Cardiac septum (tissue), 1 donor: ENCODE measurements at regions not wholly inside any gene's neighbourhood (a gene's known extent, or its start where the extent isn't known, plus 50 kb on each side); places are given as distances from the start of the nearest gene placed in this dataset.
"Not testable (repeated sequence)": the region's sequence is repeated elsewhere in the genome, so short reads cannot be mapped to it uniquely, and the experiment has no call there.

ENCODE experiments used
- DNase-seq: peaks from one replicate; pipeline ENCODE4 v3.0.0-alpha.2; 2020; ENCODE audit warnings: low spot score
- intact Hi-C: fragments of 100-400 bp; cut with DNase I; formaldehyde crosslinking; loops from one replicate; pipeline ENCODE4 v1.14.0; 2022
- donor health status: DM: no; HTN: no; CAD: no.

DNA sequence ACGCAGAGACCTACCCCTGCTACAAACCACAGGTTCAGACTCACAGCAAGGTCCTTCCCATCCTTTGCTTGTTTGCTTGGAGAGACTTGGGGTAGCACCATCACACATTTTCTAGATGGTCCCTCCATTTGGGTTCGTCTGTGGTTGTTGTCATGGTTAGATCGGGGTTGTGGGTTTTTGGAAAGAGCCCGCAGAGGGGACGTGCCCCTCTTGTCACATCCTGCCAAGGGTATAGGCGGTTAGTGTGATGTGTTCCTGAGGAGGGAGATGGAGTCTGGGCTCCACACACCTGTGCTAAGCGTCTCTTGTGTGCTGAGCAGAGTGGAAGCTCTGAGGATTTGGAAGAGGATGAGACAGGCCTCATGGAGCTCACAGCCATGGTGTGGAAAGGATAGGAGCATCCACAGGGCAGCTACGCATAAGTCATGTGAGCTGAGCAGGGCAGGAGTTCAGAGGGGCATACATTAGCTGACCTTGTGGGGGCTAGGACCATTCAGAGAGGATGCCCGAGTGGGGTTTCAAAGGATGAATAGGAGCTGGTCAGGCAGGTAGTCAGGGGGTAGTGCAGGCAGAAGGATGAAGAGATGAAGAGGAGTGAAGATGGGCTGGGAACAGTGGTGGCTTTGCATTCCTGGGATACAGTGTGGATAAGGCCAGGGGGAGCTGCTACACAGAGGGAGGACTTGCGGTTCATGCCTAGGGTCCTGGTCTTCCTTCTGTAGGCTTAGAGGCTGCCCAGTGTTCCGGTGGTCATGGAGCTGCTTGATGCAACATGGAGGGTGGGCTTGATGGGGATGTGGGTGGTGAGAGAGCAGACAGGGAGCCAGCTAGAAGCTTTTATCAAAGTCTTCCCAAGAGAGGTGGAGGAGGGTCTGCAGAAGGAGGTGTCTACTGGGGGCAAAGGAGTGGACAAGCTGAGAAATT is 62.9 kb downstream of the ACKR3 start:
- intact Hi-C loops, result no loop called here
- DNase-seq, result peak; percentile 62

DNA sequence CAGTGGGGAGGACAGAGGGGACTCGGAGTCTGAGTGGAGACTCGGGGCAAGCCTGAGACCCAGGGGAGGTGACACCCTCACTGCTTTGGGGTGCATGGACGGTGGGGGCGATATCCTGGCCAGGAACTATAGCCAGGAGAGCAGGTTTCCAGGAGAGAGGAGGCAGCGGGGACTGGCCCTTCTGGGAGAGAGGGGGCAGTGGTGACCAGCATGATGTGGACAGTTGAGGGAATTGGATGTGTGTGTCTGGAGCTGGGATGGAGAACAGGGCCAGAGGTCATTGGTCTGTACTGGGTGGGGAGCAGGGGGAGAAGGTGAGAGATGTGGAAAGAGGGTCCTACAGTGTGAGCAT is 63.6 kb downstream of the ACKR3 start:
- intact Hi-C loops, result no loop called here

DNA sequence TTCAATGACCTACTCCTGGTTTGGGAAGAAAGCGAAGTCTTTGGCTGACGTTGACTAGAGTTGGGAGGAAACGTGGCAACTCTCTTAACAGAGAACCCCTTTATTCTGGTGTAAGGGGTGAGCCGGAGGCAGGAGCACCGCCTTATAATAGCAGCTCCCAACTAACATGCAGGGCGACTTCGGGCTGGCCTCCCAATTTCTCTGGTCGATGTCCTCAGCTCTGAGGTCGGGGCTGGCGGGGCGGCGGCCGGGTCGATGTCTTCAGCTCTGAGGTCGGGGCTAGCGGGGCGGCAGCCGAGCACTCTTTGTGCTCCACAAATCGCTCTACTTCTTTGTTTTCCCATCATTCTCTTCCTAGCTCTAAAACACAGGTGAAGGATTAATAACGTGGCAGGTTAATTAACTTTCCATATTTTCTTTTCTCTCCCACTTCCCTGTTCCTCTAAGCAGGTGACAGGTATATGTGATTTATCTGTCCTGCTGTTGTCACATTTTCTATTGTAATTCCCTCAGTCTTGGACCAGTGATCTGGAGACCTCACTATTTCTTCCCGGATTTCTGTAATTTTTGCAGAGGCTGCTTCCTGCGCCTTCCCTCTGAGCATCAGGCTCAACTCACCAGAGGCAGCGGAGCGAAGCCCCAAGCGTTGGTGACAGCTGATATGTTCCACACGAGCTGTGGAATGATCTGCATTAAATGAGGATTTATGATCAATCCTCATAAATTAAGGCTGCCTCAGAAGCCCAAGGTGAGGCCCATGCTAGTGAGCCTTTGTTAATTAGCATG is 64.3 kb downstream of the ACKR3 start:
- intact Hi-C loops, result no loop called here
- DNase-seq, result peak; percentile 55

More for the DNA sequence above, 63.6 kb downstream of the ACKR3 start:
- peak; percentile 58 for DNase-seq

DNA sequence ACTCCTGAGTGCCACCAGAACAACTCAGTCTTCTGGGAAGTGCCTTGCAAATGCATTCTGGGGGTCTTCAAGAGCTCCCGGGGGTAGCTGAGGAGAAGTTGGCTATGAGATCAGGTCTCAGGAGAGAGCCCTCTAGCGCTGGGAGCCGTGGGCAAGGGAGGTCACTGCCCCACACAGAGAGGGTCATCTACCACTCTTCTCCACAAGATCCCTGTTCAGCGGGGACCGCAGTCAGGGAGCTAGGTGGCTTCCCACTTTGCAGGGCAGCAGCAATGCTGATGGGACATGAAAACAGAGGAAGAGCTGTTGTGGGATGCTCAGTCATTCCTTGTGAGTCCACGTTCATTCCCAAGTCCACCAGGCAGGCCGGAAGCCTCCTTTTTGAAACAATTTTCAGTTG is 66.6 kb downstream of the ACKR3 start:
- intact Hi-C loops, result no loop called here
- peak; percentile 66 for DNase-seq

DNA sequence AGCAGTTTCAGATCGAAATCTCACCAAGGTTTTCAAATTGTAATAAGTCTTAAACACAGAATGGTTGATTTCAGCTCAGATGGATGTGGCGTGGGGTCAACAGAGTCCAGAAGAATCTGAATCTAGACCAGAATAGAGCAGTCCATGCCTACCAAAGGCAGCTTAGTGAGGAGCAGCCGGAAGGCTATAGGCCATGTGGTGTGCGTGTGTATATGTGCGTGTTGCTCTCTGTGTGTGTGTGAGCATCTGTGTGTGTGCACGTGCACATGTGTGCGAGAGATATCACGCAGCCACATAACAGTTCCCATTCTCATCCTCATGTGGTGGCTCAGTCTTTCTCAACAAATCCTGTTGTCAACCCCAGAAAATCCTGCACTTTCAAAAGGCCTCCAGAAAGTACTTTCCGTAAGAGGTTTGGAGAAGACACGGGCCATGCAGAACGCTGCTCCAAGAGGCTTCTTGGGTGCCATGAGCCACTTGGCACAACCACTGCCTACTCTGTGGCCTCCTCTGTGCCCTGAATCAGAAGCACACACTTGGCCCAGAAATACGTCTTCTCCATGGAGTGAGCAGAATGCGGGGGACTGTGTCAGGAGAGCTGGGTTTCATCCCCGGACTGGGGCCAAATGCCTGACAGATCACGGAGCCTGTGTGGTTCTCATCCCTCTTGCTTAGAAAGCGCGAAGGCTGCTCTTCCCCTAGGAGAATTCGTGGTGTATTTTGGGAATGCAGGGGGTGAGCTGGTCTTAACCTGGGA is 67.3 kb downstream of the ACKR3 start:
- intact Hi-C loops, result no loop called here
- peak; percentile 41 for DNase-seq

DNA sequence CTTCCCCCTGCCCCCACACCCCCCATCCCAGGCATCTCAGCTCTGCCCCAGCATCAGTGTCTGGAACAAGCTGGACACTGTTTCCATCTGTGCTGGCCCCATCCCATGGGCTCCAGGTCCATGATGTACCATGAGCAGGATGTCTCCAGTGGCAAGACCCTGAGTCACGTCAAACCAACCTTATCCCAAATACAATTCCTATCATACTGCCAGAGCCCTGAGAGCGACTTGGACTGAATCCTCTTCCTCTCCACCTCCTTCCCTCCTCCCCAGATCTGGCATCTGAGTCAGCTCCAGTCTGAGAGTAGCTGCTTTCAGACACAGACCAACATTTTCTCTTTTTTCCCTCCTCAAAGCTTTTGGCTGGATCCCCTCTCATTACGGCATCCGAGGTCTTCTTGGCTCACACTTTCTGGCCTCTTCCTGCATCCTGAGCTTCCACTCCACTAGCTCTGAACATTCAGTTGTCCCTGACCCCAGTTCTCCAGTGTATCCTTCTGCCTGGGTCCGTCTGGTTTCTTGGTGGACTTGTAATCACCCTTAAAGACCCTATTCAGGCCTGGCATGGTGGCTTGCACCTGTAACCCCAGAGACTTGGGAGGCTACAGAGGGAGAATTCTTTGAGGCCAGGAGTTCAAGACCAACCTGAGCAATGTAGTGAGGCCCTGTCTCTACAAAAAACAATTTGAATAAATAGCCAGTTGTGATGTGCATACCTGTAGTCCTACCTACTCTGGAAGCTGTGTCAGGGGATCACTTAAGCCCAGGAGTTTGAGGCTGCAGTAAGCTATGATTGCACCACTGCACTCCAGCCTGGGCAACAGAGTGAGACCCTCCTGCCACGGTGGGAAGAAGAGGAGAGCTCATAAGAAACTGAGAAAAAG is 68.3 kb downstream of the ACKR3 start:
- intact Hi-C loops, result no loop called here
- DNase-seq, result peak; percentile 19

DNA sequence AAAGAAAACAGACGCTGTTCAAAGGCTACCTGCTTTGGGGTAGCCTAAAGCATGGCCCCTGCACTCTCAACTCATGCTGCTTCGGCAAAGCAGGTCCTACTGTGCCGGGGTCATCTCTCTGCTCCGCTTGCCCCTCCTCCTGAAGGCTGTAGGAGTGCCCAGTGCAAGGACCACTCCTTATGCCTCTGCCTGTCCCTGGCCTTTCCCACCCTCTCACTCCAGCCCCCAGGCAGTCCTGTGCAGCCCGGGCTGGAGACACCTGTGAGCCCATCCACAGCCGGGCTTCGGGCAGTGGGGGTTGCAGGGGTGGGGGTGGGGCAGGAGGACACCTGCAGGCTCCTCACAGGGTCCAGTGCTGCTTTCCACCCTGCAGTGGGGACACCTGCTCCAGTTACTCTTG is 69.1 kb downstream of the ACKR3 start:
- intact Hi-C loops, result no loop called here
- DNase-seq, result peak; percentile 54

DNA sequence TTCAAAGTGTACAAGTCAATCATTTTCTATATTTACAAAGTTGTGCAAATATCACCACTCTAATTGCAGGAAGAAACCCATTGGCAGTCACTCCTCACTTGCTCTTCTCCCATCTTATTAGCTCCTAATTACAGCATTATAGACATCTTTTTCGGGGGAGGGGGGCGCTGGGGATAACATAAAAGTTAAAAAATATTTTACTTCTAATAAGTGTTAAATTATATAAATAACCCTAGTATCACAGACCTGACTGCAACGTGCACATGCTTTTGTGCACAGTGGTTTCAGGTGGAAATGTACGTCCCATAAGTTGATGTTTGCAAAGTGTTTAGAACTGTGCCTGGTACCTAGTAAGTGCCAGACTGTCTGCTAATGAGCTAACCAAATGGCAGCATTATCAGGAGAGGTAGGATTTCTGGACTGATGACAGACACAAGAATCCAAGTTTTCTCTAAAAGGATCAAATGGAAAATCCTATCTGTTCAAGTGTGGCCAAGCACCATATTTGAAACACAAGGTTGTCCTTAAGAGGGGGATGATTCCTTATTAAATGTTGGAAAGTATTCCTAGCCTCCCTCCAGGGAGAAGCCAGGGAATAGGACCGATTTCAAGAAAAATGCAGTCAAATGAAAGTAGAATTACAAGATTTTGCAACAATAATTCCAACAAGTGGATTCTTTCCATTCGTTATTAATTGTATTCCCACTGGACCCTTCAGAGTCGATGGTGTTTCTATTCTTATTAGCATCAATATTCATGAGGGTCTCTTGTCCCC is 70.0 kb downstream of the ACKR3 start:
- intact Hi-C loops, result no loop called here
- DNase-seq, result peak; percentile 51

DNA sequence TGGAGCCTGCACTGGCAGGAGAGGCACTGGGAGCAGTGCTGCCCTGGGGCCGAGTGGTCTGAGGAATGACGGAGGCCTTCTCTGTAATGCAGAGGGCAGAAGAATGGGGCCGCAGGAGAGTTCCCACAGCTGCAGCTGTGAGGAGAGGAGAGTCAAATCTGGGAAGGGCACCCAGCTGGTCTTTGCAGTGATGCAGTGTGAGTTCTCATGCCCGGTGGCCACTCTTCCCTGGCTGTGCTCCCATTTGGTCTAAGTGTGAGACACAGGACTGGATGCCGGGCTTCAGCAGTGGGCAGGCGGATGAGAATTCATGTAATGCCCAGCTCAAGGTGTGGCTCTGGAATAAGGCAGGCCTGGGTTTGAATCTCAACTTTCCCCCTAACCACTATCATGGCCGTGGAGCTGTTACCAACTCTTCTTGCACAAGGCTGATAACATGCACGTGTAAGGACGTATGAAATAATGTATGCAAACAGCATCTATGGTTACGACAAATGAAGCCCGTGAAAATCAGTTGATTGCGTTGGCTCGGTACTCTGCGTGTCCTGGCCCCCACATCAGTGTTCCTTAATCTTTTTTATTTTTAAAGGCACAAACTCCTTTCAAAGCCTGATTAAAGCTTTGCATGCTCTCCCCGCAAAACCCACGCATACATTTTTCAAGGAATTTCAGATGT is 71.6 kb downstream of the ACKR3 start:
- DNase-seq, result peak; percentile 71
- intact Hi-C loops, result no loop called here

DNA sequence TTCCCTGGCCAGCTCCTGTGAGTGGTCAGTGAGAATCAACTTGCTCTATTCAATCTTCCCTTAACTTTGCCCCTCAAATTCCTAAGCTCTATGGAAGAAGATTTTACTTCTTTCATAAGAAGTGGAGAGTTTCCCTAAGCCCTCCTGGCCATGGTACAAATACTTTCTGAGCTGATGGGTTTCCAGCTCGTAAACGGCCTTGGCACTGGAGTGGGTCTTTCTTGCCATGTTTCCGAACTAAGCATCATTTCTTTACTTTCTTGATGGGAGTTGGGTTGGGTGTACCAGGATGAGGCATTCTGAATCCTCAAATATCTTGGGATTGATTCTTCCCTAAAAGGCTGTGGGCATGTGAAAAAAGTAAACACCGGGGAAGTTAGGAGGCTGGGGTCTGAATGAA is 72.5 kb downstream of the ACKR3 start:
- intact Hi-C loops, result loop anchor here (2.0 kb wide), 2 partner anchors 21 to 69 kb away; no protein-coding TSS in a partner anchor
- DNase-seq, result peak; percentile 10

DNA sequence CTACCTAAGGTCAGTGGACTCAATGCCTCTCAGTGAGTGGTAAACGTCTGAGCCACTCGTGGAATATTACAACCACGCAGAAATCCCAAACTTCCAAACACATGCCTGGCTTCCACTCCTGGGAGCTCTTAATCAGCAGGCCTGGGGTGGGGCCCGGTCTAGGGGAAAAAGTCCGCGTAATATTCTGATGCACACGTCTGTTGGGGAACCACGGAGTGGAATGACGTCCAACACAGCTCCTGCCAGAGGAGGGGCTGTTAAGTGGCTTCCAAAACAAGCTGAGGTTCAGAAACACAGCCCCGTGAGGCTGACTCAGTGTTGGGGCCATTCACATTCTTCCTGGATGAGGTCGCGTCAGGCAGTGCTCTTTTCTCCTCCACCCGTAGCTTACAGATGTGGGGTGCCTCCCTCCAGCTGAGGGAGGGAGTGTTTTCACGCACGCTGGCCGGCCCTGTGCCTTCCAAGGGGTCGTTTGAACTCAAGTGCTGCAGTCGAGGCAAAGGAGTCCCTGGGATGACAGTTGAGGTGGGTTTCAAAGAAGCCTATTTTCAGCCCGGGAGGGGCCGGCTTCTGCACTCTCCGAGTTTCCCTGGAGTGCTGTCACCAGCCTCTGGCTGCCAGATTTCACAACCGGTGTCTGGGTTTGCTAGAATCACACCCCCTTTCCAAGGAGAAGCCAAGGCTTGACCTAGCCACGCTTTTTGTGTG is 73.1 kb downstream of the ACKR3 start:
- DNase-seq, result peak; percentile 88
- intact Hi-C loops, result loop anchor here (2.0 kb wide), 2 partner anchors 20 to 70 kb away; no protein-coding TSS in a partner anchor

DNA sequence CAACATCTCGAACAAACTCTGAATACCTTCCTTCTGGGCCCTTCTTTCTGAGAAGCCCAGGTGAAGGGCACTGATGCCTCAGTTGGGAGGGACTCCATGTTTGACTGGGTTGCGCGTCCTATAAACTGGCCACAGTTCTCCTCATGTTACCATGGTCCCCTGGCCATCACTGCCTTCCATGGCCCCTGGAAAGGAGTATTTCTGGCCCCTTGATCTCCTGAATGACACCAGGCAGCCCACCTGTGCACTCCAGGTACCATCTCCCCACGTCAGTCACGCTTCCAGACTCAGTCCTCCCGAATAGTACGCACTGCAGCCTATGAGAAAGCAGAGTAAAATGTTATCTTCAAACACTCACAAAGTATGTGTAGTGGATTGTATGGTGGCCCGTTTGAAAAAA is 73.9 kb downstream of the ACKR3 start:
- intact Hi-C loops, result loop anchor here (2.0 kb wide), 2 partner anchors 19 to 71 kb away; no protein-coding TSS in a partner anchor
- peak; percentile 35 for DNase-seq

DNA sequence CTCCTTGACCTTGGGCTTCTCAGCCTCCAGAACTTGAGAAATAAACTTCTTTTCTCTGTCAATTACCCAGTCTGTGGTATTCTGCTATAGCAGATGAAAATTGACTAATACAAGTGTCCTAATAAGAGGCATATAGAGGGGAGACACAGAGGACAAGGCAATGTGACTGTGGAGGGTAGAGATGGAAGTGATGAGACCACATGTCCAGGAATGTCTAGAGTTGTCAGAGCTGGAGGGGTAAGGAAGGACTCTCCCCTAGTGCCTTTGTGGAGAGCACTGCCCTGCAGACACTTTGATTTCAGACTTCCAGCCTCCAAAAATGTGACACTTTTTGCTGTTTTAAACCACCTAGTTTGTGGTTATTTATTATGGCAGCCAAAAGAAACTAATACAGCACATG is 74.4 kb downstream of the ACKR3 start:
- intact Hi-C loops, result no loop called here
- peak; percentile 10 for DNase-seq

DNA sequence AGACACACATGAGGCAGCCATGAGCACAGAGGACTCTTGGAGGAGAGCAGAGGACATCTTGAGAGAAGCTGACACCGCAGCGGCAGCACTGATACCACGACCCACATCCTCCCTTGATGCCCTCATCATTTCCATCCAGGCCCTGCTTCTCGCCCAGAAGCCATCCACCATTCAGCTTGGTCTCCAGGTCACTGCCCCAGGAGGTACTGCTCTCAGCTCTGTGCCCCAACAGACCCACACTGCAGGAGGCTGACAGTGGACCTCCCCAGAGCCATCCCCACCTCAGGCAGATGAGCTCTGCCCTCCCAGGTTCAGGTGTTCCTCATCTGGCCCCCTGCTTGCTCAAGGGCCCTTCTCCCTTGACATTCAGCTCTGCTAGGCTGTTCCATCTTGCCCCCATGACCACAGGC is 74.9 kb downstream of the ACKR3 start:
- peak; percentile 39 for DNase-seq
- intact Hi-C loops, result no loop called here

DNA sequence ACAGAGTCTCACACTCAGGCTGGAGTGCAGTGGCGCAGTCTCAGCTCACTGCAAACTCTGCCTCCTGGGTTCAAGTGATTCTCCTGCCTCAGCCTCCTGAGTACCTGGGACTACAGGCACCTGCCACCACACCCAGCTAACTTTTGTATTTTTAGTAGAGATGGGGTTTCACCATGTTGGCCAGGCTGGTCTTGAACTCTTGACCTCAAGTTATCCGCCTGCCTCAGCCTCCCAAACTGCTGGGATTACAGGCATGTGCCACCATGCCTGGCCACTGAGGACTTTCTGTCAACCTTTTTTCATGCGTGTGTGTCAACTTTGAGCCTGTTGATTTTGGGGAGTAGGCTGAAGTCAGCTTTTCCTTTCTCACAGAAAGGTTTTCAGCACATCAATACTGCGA is 75.5 kb downstream of the ACKR3 start:
- DNase-seq, intact Hi-C loops: not testable (repeated sequence)

DNA sequence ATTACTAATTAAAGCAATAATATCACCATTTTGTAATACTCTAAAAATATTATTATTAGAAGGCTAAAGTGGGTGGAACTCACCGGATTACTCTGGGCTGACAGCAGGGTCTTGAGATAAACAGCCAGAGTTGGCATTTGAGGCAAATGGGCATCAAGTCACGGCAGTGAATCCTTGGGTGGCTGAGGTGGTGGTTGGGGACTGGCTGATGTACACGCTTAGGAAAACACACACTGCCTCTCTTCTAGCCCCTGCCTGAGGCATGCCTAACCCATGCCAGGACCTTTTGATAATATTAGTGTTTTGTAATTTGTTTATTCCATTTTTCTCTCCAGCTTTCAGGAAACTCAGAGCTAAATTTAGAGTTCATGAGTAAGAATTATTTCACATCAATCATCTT is 76.8 kb downstream of the ACKR3 start:
- intact Hi-C loops, result no loop called here
- peak; percentile 20 for DNase-seq

DNA sequence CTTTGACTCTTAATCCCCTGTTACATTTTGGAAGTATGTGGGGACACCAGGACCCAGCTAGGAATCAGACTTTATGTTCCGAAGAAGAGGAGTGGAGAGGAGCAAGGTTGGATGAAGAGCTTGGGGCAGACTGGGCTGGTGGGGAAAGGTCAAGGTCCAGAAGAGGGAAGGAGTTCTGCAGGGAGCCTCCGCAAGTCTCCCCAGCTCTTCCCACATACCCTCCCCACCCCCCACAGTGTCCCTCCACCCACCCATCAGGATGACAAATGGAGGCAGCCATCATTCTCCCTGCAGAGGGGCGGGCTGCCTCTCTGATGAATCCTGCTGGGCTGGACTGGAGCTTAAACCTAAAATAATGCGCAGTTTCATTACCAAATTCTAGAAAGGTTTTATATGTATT is 77.2 kb downstream of the ACKR3 start:
- intact Hi-C loops, result no loop called here
- DNase-seq, result no peak
